HEK293T (cell line): ENCODE measurements at regions not wholly inside any gene's neighbourhood (a gene's known extent, or its start where the extent isn't known, plus 50 kb on each side); places are given as distances from the start of the nearest gene placed in this dataset.

Experiments used
- CTCF ChIA-PET: fragments of 350-600 bp; formaldehyde crosslinking; extraction: SDS; loops from one replicate; lab custom pipeline; 2021; ENCODE audit warnings: antibody characterized with exemption, inconsistent platforms; lab: Yijun Ruan, JAX
- POLR2A ChIA-PET: fragments of 350-600 bp; formaldehyde crosslinking; extraction: SDS; loops from one replicate; lab custom pipeline; 2020; ENCODE audit warnings: antibody characterized with exemption, inconsistent platforms; lab: Yijun Ruan, JAX
- DNase-seq: peaks from one replicate; pipeline ENCODE4 v3.0.0; 2012; ENCODE audit warnings: mixed read lengths; ENCODE audit errors: extremely low spot score
- ARNT ChIP-seq: fragments of 450-650 bp; IDR thresholded peaks from 2 replicates; pipeline ENCODE4 v1.6.1; 2017; ENCODE audit warnings: mild to moderate bottlenecking
- BHLHE40 ChIP-seq: fragments of 450-650 bp; IDR thresholded peaks from 2 replicates; pipeline ENCODE4 v1.6.1; 2016; ENCODE audit warnings: mild to moderate bottlenecking, moderate library complexity, borderline replicate concordance
- CTBP1 ChIP-seq: fragments of 450-650 bp; IDR thresholded peaks from 2 replicates; pipeline ENCODE4 v1.6.1; 2016; ENCODE audit warnings: borderline replicate concordance
- ELF4 ChIP-seq: fragments of 450-650 bp; IDR thresholded peaks from 2 replicates; pipeline ENCODE4 v1.6.1; 2017; ENCODE audit warnings: antibody characterized with exemption
- FOXA1 ChIP-seq: fragments of 450-650 bp; IDR thresholded peaks from 2 replicates; pipeline ENCODE4 v1.6.1; 2016; ENCODE audit warnings: mild to moderate bottlenecking
- FOXK2 ChIP-seq: fragments of 450-650 bp; IDR thresholded peaks from 2 replicates; pipeline ENCODE4 v1.6.1; 2016; ENCODE audit warnings: mild to moderate bottlenecking
- FOXM1 ChIP-seq: fragments of 450-650 bp; IDR thresholded peaks from 2 replicates; pipeline ENCODE4 v1.6.1; 2017; ENCODE audit warnings: mild to moderate bottlenecking, borderline replicate concordance
- HDGF ChIP-seq: fragments of 450-650 bp; IDR thresholded peaks from 2 replicates; pipeline ENCODE4 v1.6.1; 2017; ENCODE audit warnings: antibody characterized with exemption, borderline replicate concordance
- L3MBTL2 ChIP-seq: fragments of 450-650 bp; conservative IDR thresholded peaks from 2 replicates; pipeline ENCODE4 v1.6.1; 2016; ENCODE audit warnings: mild to moderate bottlenecking
- LEF1 ChIP-seq: fragments of 450-650 bp; IDR thresholded peaks from 2 replicates; pipeline ENCODE4 v1.6.1; 2017; ENCODE audit warnings: mild to moderate bottlenecking, borderline replicate concordance
- NFRKB ChIP-seq: fragments of 450-650 bp; IDR thresholded peaks from 2 replicates; pipeline ENCODE4 v1.6.1; 2016; ENCODE audit warnings: mild to moderate bottlenecking, moderate library complexity
- PKNOX1 ChIP-seq: fragments of 450-650 bp; IDR thresholded peaks from 2 replicates; pipeline ENCODE4 v1.6.1; 2016
- SP1 ChIP-seq: fragments of 450-650 bp; IDR thresholded peaks from 2 replicates; pipeline ENCODE4 v1.6.1; 2017
- SUZ12 ChIP-seq: fragments of 450-650 bp; IDR thresholded peaks from 2 replicates; pipeline ENCODE4 v1.6.1; 2016; ENCODE audit warnings: mild to moderate bottlenecking
- TARDBP ChIP-seq: fragments of 450-650 bp; IDR thresholded peaks from 2 replicates; pipeline ENCODE4 v1.6.1; 2016
- ZNF384 ChIP-seq: fragments of 450-650 bp; IDR thresholded peaks from 2 replicates; pipeline ENCODE4 v1.6.1; 2016

GRCh38 chr4:103938488-103938887 is 218.7 kb upstream of the TACR3 start:
- DNase-seq: no peak
- ChIA-PET CTCF (no interaction called here), POLR2A (no interaction called here)
- no peak for TF ChIP-seq NFRKB
- TF ChIP-seq ELF4: no peak
- TF ChIP-seq SUZ12: no peak
- no peak for TF ChIP-seq BHLHE40
- no peak for TF ChIP-seq LEF1
- TF ChIP-seq FOXK2: no peak
- TF ChIP-seq FOXA1: no peak
- no peak for TF ChIP-seq TARDBP
- no peak for TF ChIP-seq FOXM1
- no peak for TF ChIP-seq CTBP1
- TF ChIP-seq ARNT: no peak
- TF ChIP-seq ZNF384: no peak
- TF ChIP-seq SP1: no peak
- TF ChIP-seq HDGF: no peak

- no peak for TF ChIP-seq FOXM1
- no peak for TF ChIP-seq ZNF384
- TF ChIP-seq TARDBP: no peak
- no peak for TF ChIP-seq ARNT
- no peak for TF ChIP-seq PKNOX1
- no peak for TF ChIP-seq FOXK2
- no peak for TF ChIP-seq L3MBTL2
- TF ChIP-seq BHLHE40: no peak
- no peak for TF ChIP-seq LEF1
- no peak for TF ChIP-seq HDGF
- no peak for TF ChIP-seq NFRKB
- CTCF ChIA-PET: no interaction called here
- no peak for DNase-seq
- POLR2A ChIA-PET: no interaction called here
Measured at GRCh38 chr4:103936653-103937145, 216.9 kb upstream of the TACR3 start.

- peak; percentile 16 for DNase-seq
- ChIA-PET POLR2A (no interaction called here), CTCF (no interaction called here)
- TF ChIP-seq FOXK2 (no peak), ELF4 (no peak), PKNOX1 (no peak), FOXA1 (no peak), SUZ12 (no peak), TARDBP (no peak), SP1 (no peak), LEF1 (no peak), FOXM1 (no peak), CTBP1 (no peak), L3MBTL2 (no peak), HDGF (no peak), ZNF384 (no peak)
Measured at GRCh38 chr4:103934178-103934789, 214.5 kb upstream of the TACR3 start.

- no peak for DNase-seq
- ChIA-PET CTCF (no interaction called here), POLR2A (no interaction called here)
- TF ChIP-seq FOXM1 (no peak), L3MBTL2 (no peak), HDGF (no peak), ELF4 (no peak)
Measured at GRCh38 chr4:103928370-103928769, 208.6 kb upstream of the TACR3 start.

- ChIA-PET CTCF (interaction anchor here (0.7 kb wide), 1 partner anchor 1772 kb away, joined by 3 read pairs; no protein-coding TSS in a partner anchor), POLR2A (no interaction called here)
- no peak for DNase-seq
- TF ChIP-seq HDGF: no peak
- no peak for TF ChIP-seq SP1
- no peak for TF ChIP-seq LEF1
- no peak for TF ChIP-seq ZNF384
- TF ChIP-seq PKNOX1: no peak
- no peak for TF ChIP-seq TARDBP
- no peak for TF ChIP-seq FOXA1
- no peak for TF ChIP-seq FOXM1
- TF ChIP-seq BHLHE40: no peak
- no peak for TF ChIP-seq NFRKB
- no peak for TF ChIP-seq FOXK2
- TF ChIP-seq L3MBTL2: no peak
- no peak for TF ChIP-seq SUZ12
- TF ChIP-seq CTBP1: no peak
Measured at GRCh38 chr4:103923551-103923950, 203.8 kb upstream of the TACR3 start.

GRCh38 chr4:103918214-103918613 is 198.4 kb upstream of the TACR3 start:
- no peak for TF ChIP-seq FOXM1
- no peak for TF ChIP-seq LEF1
- TF ChIP-seq FOXA1: no peak
- no peak for TF ChIP-seq L3MBTL2
- TF ChIP-seq TARDBP: no peak
- no peak for DNase-seq
- CTCF ChIA-PET: interaction anchor here (0.6 kb wide), 1 partner anchor 617 kb away, joined by 4 read pairs; no protein-coding TSS in a partner anchor
- POLR2A ChIA-PET: no interaction called here
